HepG2 (cell line): ENCODE measurements at regions not wholly inside any gene's neighbourhood (a gene's known extent, or its start where the extent isn't known, plus 50 kb on each side); places are given as distances from the start of the nearest gene placed in this dataset.
"Not testable (repeated sequence)": the region's sequence is repeated elsewhere in the genome, so short reads cannot be mapped to it uniquely, and the experiment has no call there.

Experiments
- CTCF ChIP-seq: sonication (generic); formaldehyde crosslinking; IDR thresholded peaks from 2 replicates; pipeline ENCODE4 v1.5.0; 2020; ENCODE audit warnings: mild to moderate bottlenecking, missing genetic modification reagents, moderate library complexity
- EP300 ChIP-seq, 3 experiments: sonication (generic) in 1 of 3; formaldehyde crosslinking in 1 of 3; IDR thresholded peaks; 2 replicates each; pipeline versions ENCODE4 v1.5.1 to v1.6.1; 2011 to 2020; ENCODE audit warnings: low read depth in 2 of 3, low read length in 2 of 3, borderline replicate concordance in 1 of 3, improper control_type of control experiment in 1 of 3, mild to moderate bottlenecking in 1 of 3, missing genetic modification reagents in 1 of 3, moderate library complexity in 1 of 3
- TAF1 ChIP-seq: sonication (generic); formaldehyde crosslinking; IDR thresholded peaks from 2 replicates; pipeline ENCODE4 v1.4.0; 2020; ENCODE audit warnings: missing genetic modification reagents
- ZFP82 ChIP-seq: sonication (generic); formaldehyde crosslinking; IDR thresholded peaks from 2 replicates; pipeline ENCODE4 v1.5.1; 2020; ENCODE audit warnings: mild to moderate bottlenecking, missing genetic modification reagents, borderline replicate concordance

- TF ChIP-seq TAF1 (CRISPR knock-in tag); EP300 (IDR thresholded peaks at IDR 0.05; ENCODE audit: low read depth in 2 of 2, low read length in 2 of 2); EP300 (CRISPR knock-in tag; IDR thresholded peaks at IDR 0.05; ENCODE audit: borderline replicate concordance); CTCF (CRISPR knock-in tag); ZFP82 (CRISPR knock-in tag): not testable (repeated sequence)
Observed at GRCh38 chr3:59494969-59495368, 445.1 kb upstream of the CFAP20DC start.
